HK-2 (cell line): ENCODE measurements at regions not wholly inside any gene's neighbourhood (a gene's known extent, or its start where the extent isn't known, plus 50 kb on each side); places are given as distances from the start of the nearest gene placed in this dataset.
"Not testable (repeated sequence)": the region's sequence is repeated elsewhere in the genome, so short reads cannot be mapped to it uniquely, and the experiment has no call there.

Experiments
- DNase-seq: peaks from one replicate; pipeline ENCODE4 v3.0.0-alpha.2; 2018; ENCODE audit not compliant: unreplicated experiment

DNA sequence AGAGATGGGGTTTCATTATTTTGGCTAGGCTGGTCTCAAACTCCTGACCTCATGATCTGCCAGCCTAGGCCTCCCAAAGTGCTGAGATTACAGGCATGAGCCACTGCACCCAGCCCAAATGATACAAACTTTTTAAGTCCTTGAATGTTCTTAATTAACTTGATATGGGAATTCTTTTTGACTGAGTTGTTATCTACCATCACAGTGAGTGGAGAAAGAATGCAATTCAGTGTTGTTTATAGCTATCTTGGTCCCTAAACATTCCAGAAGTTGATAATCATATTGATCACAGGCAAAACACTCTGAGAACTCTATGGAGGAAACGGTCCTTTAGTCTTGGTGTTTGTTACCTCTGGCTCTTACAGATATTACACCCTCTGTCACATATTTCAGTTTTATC is 1072.5 kb downstream of the SUCLG1 start:
- DNase-seq = no peak

DNA sequence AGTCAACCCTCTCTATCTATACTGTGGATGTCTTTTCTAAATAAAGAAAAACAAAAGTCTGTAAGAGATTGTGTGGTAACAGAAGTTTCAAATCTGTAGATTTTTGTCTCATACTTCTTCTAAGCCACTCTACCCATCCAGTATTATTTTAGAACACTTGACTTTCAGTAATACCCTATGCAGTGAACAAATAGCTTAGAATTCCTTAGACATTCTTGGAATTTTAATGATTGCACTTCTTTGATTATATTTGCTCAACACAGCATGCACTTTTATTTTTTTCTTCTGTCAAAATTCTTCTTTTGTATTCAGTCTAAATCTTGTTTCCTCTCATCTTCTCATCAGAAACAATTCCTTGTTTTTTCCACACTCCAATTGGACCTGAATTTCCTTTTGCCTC is 1080.2 kb downstream of the SUCLG1 start:
- no peak for DNase-seq

DNA sequence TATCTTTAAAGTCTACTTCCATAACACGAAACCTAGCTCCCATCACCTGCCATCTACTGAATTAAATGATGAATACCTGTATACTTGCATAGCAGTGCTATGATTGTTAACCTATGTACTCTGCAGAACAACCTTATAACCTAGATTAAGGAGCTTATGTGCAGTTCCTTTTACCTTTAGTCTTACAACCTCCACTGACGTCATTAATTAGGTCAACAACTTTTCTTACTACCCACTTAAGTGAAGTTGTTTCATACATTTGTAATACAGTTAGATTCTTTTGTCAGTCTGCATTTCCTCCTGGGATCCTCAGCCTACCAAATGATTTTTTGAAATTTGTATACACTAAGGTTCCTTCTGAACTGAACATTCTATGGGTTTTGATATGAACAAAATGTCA is 1082.3 kb downstream of the SUCLG1 start:
- no peak for DNase-seq

DNA sequence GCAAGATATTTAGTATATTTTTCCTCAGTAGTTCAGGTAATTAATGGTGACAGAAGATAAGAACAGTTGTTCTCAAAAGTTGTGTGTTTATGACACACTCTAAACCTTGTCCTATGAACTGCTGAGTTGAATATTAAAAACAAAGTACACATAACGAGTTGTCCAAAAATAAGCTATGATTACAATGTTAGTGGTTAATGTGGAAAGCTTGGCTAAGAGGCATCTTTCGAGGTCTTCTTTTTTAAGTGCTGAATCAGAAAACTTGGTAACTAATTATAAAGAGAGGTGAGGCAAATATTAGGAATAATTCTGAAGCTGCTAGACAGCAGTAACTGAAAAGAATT is 1088.7 kb downstream of the SUCLG1 start:
- no peak for DNase-seq

DNA sequence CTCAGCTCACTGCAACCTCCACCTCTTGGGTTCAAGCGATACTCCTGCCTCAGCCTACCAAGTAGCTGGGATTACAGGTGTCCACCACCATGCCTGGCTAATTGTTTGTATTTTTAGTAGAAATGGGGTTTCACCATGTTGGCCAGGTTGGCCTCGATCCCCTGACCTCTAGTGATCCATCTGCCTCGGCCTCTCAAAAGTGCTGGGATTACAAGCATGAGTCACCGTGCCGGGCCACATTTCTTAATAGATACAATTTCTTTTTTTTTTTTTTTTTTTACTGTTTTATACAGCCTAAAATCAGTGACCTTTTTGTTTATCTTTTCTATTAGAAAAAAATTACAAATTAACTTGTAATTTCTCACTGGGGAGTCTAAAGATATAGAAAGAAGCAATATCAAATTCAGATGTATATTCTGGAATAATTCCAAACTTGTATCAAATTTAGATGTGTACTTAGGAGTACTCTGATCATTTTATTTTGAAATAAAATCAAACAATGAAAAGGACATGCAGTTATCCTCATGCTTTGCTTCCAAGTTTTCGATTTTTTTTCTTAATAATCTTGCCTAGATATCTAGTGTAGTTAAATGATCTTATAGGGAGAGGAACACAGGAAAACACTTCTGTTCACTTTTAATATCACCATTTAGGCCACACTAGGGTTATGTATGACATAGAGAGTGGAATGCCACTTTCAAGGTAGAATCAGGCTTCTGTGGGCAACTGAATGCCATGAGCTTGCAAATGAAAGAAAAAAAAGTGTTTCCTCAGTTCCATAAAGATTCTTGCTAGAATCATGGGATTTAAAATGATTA is 1089.3 kb downstream of the SUCLG1 start:
- DNase-seq = no peak

DNA sequence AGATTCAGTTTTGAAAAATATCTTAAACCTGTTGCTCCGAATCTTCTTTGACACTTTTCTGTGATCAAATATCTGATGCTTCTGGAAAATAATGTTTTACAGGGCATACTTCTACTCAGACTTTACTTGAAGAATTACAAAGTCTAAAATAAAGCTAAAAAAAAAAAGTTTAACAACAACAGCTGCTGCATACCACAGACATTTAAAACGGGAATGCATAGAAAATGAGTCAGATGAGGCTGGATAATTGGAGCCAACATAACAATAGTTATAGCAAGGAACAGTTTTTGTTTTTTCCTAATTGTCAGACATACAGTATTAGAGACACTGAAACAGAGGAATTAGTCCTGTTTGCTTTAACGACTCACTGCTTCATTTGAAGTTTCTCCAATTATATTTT is 1090.2 kb downstream of the SUCLG1 start:
- DNase-seq = no peak

DNA sequence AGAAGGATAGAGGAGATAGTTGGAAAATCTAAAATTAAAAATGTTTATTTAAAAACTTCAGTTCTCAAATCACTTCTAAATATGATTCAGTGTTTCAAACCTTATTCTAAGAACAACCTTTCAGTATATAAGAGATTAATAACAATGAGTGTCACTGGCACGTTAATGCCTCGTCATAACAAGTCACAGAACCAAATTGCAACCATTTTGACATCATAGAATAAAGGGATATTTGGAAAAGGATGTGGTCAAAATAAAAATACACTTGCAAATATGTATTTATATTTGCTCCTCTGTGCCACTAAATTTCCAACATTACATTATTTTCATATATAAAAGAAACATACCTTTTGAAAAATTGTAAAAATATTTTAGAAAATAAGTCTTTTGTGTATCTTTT is 1090.6 kb downstream of the SUCLG1 start:
- DNase-seq = no peak

DNA sequence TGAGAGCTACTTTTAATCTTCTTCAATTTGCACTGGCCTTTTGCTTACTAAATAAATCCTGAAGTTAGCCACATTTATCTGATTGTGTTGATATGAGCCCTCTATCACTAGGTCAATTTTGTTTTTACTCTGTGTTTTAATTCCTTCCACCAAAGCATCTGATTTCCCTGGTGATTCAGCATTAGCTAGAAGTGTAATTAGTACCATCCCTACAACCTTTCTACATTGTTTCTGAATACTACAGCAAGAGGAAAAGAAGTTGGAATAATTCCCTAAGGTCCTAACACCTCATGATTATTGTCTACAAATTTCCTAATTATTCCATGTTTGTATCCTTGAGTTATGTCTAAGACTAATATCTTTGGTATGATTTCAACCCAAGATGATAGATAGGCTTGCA is 1093.6 kb downstream of the SUCLG1 start:
- DNase-seq = no peak

DNA sequence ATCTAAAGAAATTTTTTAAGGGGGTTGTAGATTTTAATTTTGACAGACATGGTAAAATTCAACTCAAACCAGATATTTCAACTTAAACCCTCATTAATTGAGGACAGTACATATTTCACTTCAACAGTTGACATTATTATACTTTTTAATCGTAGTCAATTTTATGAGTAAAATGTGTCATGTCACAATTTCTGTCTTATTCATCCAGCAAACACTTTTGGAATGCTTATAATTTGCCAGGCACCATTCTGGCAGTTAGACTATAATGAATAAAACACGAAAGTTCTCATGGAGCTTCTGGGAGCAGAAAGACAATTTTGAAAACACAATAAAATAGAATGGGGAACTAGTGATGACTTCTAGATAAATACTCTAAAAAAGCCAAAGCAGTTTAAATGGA is 1094.8 kb downstream of the SUCLG1 start:
- no peak for DNase-seq

DNA sequence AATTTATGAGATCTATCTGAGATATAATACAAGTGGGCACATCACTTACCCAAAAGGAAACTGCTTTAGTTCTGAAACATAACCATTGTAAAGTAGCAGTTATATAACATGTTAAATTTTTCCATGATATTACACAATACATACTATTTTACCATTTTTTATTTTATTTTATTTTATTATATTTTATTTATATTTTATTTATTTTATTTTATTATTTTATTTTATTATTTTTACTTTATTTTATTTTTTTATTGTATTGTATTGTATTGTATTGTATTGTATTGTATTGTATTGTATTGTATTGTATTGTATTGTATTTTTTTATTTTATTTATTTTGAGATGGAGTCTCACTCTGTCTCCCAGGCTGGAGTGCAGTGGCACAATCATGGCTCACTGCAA is 1095.9 kb downstream of the SUCLG1 start:
- DNase-seq = not testable (repeated sequence)

DNA sequence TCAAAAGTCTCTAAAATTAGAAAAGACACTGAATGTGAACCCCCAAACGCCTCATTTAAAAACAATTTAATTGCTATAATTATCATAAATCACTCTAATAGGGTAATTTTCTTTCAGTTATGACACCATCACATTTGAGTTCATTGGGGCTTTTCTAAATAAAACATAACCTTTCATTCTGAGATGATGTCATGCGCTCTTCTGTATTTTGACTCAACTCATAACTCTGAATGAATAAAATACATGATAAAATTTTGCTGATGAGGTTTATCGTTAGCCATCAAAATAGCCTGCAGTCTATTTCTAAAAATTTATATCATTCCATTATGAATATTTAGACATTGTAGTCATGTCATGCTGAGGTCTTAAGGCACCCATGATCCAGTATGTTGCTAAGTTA is 1099.7 kb downstream of the SUCLG1 start:
- no peak for DNase-seq

DNA sequence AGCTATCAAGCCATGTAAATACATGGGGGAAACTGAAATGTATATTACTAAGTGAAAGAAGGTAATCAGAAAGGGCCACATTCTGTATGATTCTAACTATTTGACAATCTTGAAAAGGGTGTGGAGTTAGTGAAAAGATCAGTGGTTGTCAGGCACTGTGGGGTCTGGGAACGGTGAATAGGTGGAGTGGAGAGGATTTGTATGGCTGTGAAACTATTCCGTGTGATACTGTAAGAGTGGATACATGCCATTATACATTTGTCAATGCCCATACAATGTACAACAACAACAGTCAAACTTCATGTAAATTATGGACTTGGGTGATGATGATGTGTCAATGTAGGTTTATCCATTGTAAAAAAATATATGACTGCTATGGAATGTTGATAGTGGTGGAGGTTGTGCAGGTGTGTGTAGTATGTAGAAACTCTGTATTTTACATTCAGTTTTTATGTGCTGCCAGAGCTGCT is 1116.2 kb downstream of the SUCLG1 start:
- DNase-seq = no peak

DNA sequence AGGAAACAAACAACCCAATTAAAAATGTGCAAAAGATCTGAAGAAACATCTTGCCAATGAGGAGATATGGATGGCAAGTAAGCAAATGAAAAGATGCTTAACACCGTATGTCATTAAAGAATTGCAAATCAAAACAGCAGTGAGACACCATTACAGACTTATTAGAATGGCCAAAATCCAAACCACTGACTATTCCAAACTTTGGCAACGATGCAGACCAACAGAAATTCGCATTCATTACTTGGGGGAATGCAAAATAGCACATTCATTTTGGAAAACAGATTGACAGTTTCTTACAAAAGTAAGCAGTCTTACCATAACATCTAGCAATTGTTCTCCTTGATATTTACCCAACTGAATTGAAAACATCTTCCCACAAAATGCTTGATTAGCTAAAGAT is 1118.7 kb downstream of the SUCLG1 start:
- no peak for DNase-seq

DNA sequence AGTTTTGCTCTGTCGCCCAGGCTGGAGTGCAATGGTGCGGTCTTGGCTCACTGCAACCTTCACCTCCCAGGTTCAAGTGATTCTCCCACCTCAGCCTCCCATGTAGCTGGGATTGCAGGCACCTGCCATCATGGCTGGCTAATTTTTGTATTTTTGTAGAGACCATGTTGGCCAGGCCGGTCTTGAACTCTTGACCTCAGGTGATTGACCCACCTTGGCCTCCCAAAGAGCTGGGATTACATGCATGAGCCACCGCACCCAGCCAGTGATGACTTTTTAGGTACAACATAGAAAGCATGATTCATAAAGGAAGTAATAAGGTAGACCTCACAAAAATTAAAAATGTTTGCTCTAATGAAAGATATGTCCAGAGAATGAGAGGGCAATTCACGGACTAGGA is 1119.1 kb downstream of the SUCLG1 start:
- DNase-seq = not testable (repeated sequence)

DNA sequence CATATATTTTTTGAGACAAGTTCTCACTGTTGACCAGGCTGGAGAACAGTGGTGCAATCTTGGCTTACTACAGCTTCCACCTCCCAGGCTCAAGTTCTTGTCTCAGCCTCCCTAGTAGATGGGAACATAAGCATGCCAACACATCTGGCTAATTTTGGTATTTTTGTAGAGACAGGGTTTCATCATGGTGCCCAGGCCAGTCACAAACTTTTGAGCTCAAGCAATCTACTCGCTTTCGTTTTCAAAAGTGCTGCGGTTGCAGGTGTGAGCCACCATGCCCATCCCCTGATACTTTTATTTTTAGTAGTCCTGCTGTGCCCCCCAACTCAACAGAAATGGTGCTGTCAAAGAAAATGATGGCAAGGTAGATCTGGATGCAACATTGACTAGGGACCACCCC is 1127.3 kb downstream of the SUCLG1 start:
- DNase-seq = no peak

DNA sequence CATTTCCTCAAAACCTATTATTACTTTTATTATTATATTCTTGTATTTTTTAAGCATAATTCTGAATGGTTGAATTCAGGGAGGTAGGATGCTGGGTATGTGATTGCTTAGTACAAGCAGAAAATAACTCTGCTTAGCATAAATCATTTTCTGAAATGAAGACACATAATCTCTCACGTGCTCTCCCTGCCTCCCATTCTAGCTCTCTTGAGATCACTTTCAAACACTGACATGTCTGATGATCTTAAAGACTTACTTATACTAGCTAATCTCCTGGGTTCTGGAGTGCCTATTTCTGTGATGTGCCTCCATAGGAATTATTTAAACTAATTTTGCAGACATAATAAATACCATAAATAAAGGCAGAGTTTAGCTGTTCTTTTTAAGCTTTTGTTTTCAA is 1136.0 kb downstream of the SUCLG1 start:
- no peak for DNase-seq

DNA sequence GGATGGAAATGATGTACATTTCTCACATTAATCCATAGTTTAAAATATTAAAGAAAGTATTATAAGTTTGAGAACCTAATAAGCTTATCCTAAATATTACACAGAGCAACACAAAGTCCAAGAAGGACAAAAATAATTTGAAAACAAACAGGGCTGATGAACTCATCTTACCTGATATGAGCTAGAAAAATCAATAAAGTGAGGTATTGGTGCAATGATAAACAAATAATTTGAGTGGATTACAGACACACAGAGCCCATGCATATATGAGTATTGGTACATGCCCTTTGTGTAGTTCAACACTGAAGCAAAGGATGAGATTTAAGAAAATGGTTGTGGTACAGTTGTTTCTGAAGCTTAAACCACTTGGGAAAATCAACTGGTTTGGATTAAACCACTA is 1139.0 kb downstream of the SUCLG1 start:
- DNase-seq = no peak

DNA sequence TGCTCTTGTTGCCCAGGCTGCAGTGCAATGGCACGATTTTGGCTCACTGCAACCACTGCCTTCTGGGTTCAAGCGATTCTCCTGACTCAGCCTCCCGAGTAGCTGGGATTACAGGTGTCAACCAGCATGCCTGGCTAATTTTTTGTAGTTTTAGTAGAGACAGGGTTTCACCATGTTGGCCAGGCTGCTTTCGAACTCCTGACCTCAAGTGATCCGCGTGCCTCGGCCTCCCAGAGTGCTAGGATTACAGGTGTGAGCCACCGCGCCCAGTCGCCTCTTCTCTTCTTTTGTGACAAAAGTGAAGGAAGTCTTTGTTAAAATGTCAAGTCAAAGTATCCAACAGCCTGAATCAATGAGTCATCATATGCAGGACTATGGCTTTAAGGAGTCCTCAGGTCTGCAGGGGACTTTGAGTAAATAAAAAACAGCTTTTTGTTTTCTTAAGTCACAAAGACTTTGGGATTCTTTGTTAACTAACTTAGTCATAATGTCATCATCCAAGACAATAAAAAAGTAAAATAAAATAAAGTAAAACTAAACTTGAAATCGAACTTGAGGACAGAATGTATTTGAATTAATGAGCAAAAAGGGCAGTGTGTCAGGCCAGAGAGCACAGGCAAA is 1153.2 kb downstream of the SUCLG1 start:
- DNase-seq = no peak

DNA sequence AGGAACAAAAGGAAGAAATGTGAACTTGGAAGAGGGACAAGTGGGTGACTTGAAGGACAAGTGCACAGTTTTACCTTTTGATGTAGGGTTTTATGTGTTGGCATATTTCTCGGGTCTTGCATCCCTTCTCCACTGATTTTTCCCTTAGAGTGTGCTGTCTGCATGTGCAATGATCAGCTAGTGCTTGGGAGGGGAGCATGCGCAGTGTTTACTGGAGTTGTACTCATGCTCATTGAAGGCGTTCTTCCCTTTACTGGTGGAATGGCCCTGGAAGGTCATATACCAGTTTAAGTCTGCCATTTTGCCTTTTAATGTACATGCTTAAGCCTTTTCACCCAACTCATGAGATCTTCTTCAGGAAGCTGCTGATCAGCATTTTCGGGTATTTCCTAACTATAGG is 1168.0 kb downstream of the SUCLG1 start:
- DNase-seq = no peak

DNA sequence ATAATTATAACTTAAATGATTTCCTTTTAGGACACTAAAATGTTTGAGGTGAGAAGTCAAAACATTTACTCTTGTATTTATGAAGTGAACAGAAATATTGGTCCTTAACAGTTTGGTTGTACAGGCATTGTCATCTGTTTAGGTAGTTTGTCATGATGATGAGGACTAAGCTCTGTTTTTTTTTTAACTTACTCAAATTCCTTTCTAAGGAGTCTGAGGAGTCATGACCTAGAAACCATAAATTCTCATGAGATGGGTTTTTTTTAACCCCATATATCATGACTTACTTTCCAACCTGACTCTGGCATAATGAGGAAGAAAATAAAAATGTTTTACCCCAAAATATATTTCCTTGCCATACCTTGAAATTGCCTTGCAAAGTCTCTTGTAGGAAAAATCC is 1176.2 kb downstream of the SUCLG1 start:
- DNase-seq = no peak

DNA sequence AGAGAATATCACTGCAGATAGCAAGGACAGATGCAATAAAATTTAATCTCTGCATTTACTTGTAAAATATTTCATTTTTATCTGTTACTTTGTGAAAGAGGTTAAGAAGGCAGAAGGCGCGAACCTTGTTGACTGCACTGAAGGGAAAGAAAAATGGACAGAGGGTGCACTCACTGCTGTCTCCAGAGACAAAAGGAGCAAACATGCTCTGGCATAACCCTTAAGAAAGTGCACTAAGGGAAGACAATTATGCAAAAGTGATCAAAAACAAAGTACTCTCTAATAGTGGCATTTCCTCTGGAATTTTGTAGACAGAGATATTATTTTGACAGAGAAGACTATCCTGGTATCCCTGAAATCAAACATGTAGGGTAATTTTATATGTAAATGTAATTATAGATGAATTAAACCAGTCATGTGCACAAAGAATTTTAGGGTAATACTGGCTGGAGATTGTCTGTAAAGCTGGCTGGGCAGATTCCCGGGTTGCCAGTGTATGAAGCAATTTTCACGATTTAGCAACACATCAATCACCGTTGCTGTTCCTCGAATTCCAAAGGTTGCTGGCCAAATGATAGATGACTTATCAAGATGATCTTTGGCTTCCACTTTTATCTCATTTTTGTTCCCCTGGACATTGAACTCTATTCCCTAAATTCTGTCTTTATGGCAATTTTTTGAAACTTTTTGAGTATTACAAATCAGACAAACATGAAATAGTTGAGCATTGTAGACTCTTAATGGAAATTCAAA is 1176.9 kb downstream of the SUCLG1 start:
- no peak for DNase-seq

DNA sequence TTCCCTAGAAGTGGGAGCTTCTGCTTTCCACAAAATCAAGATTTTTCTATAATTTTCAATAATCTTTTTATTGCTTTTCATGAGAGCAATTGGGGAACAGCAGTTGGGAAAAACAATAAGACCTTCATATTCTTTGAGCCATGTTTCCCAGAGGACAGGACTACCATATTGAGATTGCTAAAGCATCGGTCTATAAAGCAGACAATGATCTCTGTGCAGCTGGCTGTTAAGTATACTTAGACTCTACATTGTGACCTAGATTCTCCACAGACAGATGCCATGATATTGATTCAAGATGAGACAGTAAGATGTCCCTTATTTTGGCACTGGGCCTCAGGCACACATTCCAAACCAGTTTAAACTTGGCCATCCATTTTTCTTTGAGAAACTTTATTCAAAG is 1178.7 kb downstream of the SUCLG1 start:
- no peak for DNase-seq

DNA sequence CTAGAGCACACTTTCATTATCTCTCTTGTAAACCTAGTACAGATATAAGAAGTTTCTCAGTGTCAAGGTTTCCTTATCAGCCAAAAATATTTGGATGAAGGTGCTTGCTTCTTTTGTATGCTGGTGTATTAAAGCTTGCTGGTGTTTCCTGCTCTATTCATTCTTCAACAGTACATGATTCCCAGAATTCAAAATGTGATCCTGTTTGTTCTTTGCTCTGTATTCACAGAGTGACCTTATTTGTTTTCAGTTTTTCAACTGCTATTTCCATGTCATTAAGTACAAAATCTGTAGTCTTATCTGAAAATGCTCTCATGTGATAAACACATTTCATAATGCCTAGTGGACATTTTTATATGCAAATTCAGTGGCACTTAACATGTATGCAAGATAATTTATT is 1185.8 kb downstream of the SUCLG1 start:
- no peak for DNase-seq
